Stomach (tissue), 4 donors: ENCODE measurements at regions not wholly inside any gene's neighbourhood (a gene's known extent, or its start where the extent isn't known, plus 50 kb on each side); places are given as distances from the start of the nearest gene placed in this dataset.
"Not testable (repeated sequence)": the region's sequence is repeated elsewhere in the genome, so short reads cannot be mapped to it uniquely, and the experiment has no call there.

Source experiments
- CTCF ChIP-seq, 7 experiments: fragments of 450-650 bp in 4 of 7; fragments of 200-600 bp in 3 of 7; sonication (generic) in 3 of 7; IDR thresholded peaks; one replicate each; pipeline ENCODE4 v1.5.1; 2016 to 2019; ENCODE audit warnings: antibody characterized with exemption in 7 of 7, control low read depth in 2 of 7, mild to moderate bottlenecking in 1 of 7
- EP300 ChIP-seq: sonication (generic); formaldehyde crosslinking; IDR thresholded peaks from one replicate; pipeline ENCODE4 v1.6.1; 2017; ENCODE audit warnings: antibody characterized with exemption
- POLR2A ChIP-seq, 4 donors: fragments of 450-650 bp; IDR thresholded peaks; one replicate each; pipeline ENCODE4 v1.6.1; 2016; ENCODE audit warnings: antibody characterized with exemption in 4 of 4, control low read depth in 2 of 4, mild to moderate bottlenecking in 1 of 4, moderate library complexity in 1 of 4
- POLR2AphosphoS5 ChIP-seq, 3 donors: sonication (generic); formaldehyde crosslinking; IDR thresholded peaks; one replicate each; pipeline ENCODE4 v1.6.1; 2016; ENCODE audit warnings: antibody characterized with exemption in 3 of 3

GRCh38 chr3:74899796-74900516 lies 285.5 kb upstream of the CNTN3 start:
- TF ChIP-seq POLR2A (IDR thresholded peaks at IDR 0.05); POLR2AphosphoS5 (IDR thresholded peaks at IDR 0.05); CTCF (IDR thresholded peaks at IDR 0.05); EP300: not testable (repeated sequence)
